A673 (cell line): ENCODE measurements at regions not wholly inside any gene's neighbourhood (a gene's known extent, or its start where the extent isn't known, plus 50 kb on each side); places are given as distances from the start of the nearest gene placed in this dataset.

ENCODE experiments used
- BruUV-seq: library from RNA; stranded (reverse); fragments of 400-500 nt; replicated peaks from 2 replicates; lab custom pipeline; 2021; lab: Mats Ljungman, UMichigan
- CTCF ChIA-PET: fragments of 300-600 bp; sonication (Branson Sonifier 250); formaldehyde crosslinking; loops from one replicate; lab custom pipeline; 2022; ENCODE audit warnings: antibody characterized with exemption; lab: Charles Lee
- POLR2A ChIA-PET: fragments of 300-600 bp; sonication (Branson Sonifier 250); formaldehyde crosslinking; loops from one replicate; lab custom pipeline; 2022; ENCODE audit warnings: antibody characterized with exemption; ENCODE audit not compliant: low non-redundant PET; lab: Charles Lee
- DNase-seq: peaks from one replicate; pipeline ENCODE4 v3.0.0-alpha.2; 2015; ENCODE audit warnings: low spot score
- H3K27ac ChIP-seq: fragments of 200-600 bp; sonication (generic); 2 replicates; pipeline ENCODE4 v1.5.1; 2016; ENCODE audit warnings: mixed run types, low read depth, mild to moderate bottlenecking, mixed read lengths, antibody characterized with exemption, low read length; ENCODE audit not compliant: poor library complexity, severe bottlenecking
- H3K27me3 ChIP-seq: fragments of 200-600 bp; sonication (generic); replicated peaks from 2 replicates; pipeline ENCODE4 v1.6.1; 2017; ENCODE audit warnings: mixed run types, low read depth, mild to moderate bottlenecking, mixed read lengths, antibody characterized with exemption, low read length; ENCODE audit not compliant: insufficient read depth, poor library complexity
- H3K36me3 ChIP-seq: fragments of 200-600 bp; sonication (generic); 2 replicates; pipeline ENCODE4 v1.6.1; 2016; ENCODE audit warnings: mixed run types, mild to moderate bottlenecking, mixed read lengths, antibody characterized with exemption, low read length; ENCODE audit not compliant: insufficient read depth, poor library complexity, severe bottlenecking
- H3K4me1 ChIP-seq: fragments of 200-600 bp; sonication (generic); 2 replicates; pipeline ENCODE4 v1.6.1; 2017; ENCODE audit warnings: mixed run types, mild to moderate bottlenecking, mixed read lengths, antibody characterized with exemption, low read length; ENCODE audit not compliant: insufficient read depth, poor library complexity, severe bottlenecking
- H3K4me3 ChIP-seq: fragments of 200-600 bp; sonication (generic); 2 replicates; pipeline ENCODE4 v1.5.1; 2016; ENCODE audit warnings: low read depth, mixed run types, mild to moderate bottlenecking, mixed read lengths, low read length; ENCODE audit not compliant: poor library complexity, severe bottlenecking
- H3K9me3 ChIP-seq: fragments of 200-600 bp; sonication (generic); 2 replicates; pipeline ENCODE4 v1.6.1; 2016; ENCODE audit warnings: mixed run types, low read depth, mild to moderate bottlenecking, mixed read lengths, antibody characterized with exemption, low read length; ENCODE audit not compliant: poor library complexity, severe bottlenecking
- CTCF ChIP-seq: fragments of 300-800, 200-600 bp; sonication (generic); conservative IDR thresholded peaks from 2 replicates; pipeline ENCODE4 v1.5.1; 2017; ENCODE audit warnings: low read depth, mild to moderate bottlenecking, antibody characterized with exemption, low read length, moderate library complexity, mixed read lengths
- EZH2 ChIP-seq: fragments of 200-600 bp; sonication (generic); IDR thresholded peaks from 2 replicates; pipeline ENCODE4 v1.6.1; 2017; ENCODE audit warnings: borderline replicate concordance, low read depth, mild to moderate bottlenecking, mixed read lengths, antibody characterized with exemption, low read length; ENCODE audit not compliant: poor library complexity, severe bottlenecking
- intact Hi-C: fragments of 100-400 bp; cut with micrococcal nuclease; formaldehyde crosslinking; loops from one replicate; pipeline ENCODE4 v1.10.0; 2022; ENCODE audit not compliant: unreplicated experiment

- peaks cover 3% of the 10 kb centered on the region for H3K27me3 ChIP-seq
- ChIA-PET POLR2A (no interaction called here), CTCF (no interaction called here)
- H3K4me1 ChIP-seq = no peaks in the 10 kb centered on the region
- H3K4me3 ChIP-seq = no peak overlapping the region
- no peaks in the 10 kb centered on the region for H3K36me3 ChIP-seq
- TF ChIP-seq EZH2 = no peak
- no peak for TF ChIP-seq CTCF
- H3K27ac ChIP-seq = no peak overlapping the region
- intact Hi-C loops = no loop called here
- no peak for DNase-seq
- H3K9me3 ChIP-seq = no peaks in the 10 kb centered on the region
- no TSS peak for BruUV-seq
These were observed 111.5 kb upstream of the PPP2R3A start for GRCh38 chr3:135853981-135854380.

- H3K4me1 ChIP-seq = no peaks in the 10 kb centered on the region
- no peak overlapping the region for H3K4me3 ChIP-seq
- H3K27ac ChIP-seq = no peak overlapping the region
- no peaks in the 10 kb centered on the region for H3K36me3 ChIP-seq
- DNase-seq = no peak
- no TSS peak for BruUV-seq
- intact Hi-C loops = no loop called here
- CTCF ChIA-PET = no interaction called here
- H3K9me3 ChIP-seq = no peaks in the 10 kb centered on the region
- peaks cover 13% of the 10 kb centered on the region for H3K27me3 ChIP-seq
- POLR2A ChIA-PET = no interaction called here
- TF ChIP-seq EZH2 (no peak), CTCF (no peak)
These were observed 104.8 kb upstream of the PPP2R3A start for GRCh38 chr3:135860761-135861160.

- Histone ChIP-seq H3K27me3 (peaks cover 10% of the 10 kb centered on the region), H3K9me3 (no peaks in the 10 kb centered on the region), H3K27ac (no peak overlapping the region), H3K4me1 (no peaks in the 10 kb centered on the region), H3K4me3 (no peak overlapping the region), H3K36me3 (no peaks in the 10 kb centered on the region)
- no peak for DNase-seq
- TF ChIP-seq CTCF (no peak), EZH2 (no peak)
- no TSS peak for BruUV-seq
- CTCF ChIA-PET = no interaction called here
- POLR2A ChIA-PET = interaction anchor here (0.6 kb wide), 1 partner anchor 333 kb away, joined by 3 read pairs; no protein-coding TSS in a partner anchor
- intact Hi-C loops = no loop called here
These were observed 103.2 kb upstream of the PPP2R3A start for GRCh38 chr3:135862361-135862760.
